Vagina (tissue), 2 donors: ENCODE measurements at regions not wholly inside any gene's neighbourhood (a gene's known extent, or its start where the extent isn't known, plus 50 kb on each side); places are given as distances from the start of the nearest gene placed in this dataset.

Experiments
- POLR2A ChIP-seq, 2 donors: fragments of 450-650 bp; IDR thresholded peaks; one replicate each; pipeline ENCODE4 v1.6.1; 2017; ENCODE audit warnings: antibody characterized with exemption in 2 of 2, mild to moderate bottlenecking in 2 of 2, moderate library complexity in 2 of 2
- POLR2AphosphoS5 ChIP-seq, 2 donors: sonication (generic); formaldehyde crosslinking; IDR thresholded peaks; one replicate each; pipeline ENCODE4 v1.9.0; 2017; ENCODE audit warnings: antibody characterized with exemption in 2 of 2, mild to moderate bottlenecking in 2 of 2, low read depth in 1 of 2; ENCODE audit not compliant: insufficient read depth in 1 of 2
- TF ChIP-seq, protein P1 (sequence below), 3 experiments: fragments of 450-650 bp in 2 of 3; fragments of 200-600 bp in 1 of 3; sonication (generic) in 1 of 3; IDR thresholded peaks; one replicate each; pipeline ENCODE4 v1.5.1; 2017 to 2019; ENCODE audit warnings: antibody characterized with exemption in 3 of 3, mild to moderate bottlenecking in 2 of 3, moderate library complexity in 2 of 3

DNA sequence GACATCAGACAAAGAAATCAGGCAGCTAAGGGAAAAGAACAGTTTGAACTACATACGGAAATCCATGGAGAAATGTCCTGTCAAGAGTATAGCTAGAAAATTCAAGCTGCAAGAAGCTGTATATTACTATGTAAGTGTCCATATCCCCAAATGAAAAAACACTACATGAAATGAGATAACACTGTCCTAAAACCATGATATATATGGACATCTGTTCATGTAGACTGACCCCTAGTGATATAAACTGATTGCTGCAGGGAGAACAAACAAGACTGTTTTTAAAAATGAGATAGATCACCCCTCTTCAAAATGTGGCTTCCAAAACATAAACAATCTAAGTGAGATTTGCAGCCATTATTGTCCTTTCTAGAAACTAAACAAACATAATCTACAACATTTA is 985.6 kb downstream of the EPHA3 start:
- TF ChIP-seq, protein P1, sequence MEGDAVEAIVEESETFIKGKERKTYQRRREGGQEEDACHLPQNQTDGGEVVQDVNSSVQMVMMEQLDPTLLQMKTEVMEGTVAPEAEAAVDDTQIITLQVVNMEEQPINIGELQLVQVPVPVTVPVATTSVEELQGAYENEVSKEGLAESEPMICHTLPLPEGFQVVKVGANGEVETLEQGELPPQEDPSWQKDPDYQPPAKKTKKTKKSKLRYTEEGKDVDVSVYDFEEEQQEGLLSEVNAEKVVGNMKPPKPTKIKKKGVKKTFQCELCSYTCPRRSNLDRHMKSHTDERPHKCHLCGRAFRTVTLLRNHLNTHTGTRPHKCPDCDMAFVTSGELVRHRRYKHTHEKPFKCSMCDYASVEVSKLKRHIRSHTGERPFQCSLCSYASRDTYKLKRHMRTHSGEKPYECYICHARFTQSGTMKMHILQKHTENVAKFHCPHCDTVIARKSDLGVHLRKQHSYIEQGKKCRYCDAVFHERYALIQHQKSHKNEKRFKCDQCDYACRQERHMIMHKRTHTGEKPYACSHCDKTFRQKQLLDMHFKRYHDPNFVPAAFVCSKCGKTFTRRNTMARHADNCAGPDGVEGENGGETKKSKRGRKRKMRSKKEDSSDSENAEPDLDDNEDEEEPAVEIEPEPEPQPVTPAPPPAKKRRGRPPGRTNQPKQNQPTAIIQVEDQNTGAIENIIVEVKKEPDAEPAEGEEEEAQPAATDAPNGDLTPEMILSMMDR (IDR thresholded peaks at IDR 0.05): no peak
- TF ChIP-seq POLR2A (IDR thresholded peaks at IDR 0.05) (no peak), POLR2AphosphoS5 (IDR thresholded peaks at IDR 0.05; ENCODE audit: insufficient read depth in 1 of 2, low read depth in 1 of 2) (no peak)
